Glomerular endothelial cell (primary cell): ENCODE measurements at regions not wholly inside any gene's neighbourhood (a gene's known extent, or its start where the extent isn't known, plus 50 kb on each side); places are given as distances from the start of the nearest gene placed in this dataset.

ENCODE experiments used
- DNase-seq: peaks from one replicate; pipeline ENCODE4 v3.0.0-alpha.2; 2011; ENCODE audit warnings: low read depth, low spot score; ENCODE audit errors: extremely low read depth

DNA sequence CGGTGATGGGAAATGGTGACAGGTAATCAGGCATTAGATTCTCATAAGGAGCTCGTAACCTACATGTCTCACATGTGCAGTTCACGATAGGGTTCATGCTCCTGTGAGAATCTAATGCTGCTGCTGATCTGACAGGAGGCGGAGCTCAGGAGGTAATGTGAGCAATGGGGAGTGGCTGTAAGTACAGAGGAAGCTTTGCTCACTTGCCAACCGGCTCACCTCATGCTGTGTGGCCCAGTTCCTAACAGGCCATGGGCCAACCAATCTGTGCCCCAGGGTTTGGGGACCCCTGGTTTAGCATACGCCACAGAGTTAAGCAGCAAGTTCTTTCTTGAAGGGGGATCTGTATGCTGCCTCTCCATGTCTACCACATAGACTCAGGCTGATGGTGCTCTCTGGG lies 133.1 kb downstream of the IQUB start:
- DNase-seq, result no peak

DNA sequence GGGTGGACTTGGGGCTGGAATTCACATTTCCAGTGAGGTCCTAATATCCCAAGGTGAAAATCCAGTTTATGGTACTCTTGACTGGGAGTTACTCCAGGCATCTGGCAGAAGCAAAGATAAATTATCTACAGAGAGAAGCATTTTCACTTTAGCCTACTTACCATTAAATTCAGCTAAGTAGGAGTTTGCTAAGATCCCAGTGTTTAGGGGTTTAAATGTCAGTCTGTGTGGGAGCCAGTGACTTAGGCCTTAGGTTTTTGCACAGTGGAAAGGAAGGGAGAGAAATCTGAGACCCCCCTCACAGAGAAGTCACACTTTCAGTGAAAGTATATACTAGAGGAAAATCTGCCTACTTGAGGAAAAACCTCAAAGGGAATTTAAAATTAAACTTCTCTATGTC lies 134.2 kb downstream of the IQUB start:
- no peak for DNase-seq

DNA sequence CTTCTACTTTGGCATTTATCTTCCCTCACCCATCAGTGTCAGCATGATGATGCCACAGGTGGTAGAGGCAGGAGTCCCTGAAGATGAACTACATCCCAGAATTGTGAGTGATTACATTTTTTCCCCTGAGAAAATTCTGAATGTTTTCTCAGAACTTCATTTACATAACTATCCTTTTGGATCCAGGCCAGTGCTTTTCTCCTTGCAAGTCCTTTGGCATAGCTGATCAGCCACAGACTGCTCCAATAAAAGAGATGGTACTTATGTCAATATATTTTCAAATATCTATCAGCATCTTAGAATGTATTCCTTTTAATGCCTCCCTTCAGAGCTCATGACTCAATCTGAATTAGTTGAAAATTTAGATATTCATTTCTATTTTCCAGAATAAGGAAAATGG lies 135.5 kb downstream of the IQUB start:
- no peak for DNase-seq

DNA sequence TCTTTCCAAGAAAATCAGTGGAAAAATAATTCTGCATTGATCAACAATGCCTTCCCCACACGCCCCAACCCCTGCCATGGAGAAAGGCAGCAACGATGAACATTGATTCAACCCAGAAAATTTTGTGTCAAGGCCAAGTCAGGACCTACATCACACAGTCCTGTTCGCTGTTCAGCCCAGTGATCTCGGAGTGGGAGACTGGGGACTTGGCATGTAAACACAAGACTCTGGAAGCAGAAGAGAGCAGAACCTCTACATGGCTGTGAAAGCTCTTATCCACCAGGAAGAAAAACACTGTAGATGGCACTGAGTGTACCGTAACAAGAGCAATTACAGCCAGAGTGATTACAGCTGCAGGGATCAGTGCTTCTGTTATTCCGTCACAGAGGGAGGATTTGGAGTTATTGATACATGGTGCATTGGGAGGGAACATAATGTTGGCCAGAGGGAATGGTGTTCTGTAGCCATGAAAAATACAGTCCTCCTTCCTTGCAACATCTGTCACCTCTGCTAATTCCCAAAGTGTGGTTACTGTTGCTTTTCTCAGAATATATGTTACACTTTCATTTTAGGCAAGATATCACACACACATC lies 136.6 kb downstream of the IQUB start:
- no peak for DNase-seq

DNA sequence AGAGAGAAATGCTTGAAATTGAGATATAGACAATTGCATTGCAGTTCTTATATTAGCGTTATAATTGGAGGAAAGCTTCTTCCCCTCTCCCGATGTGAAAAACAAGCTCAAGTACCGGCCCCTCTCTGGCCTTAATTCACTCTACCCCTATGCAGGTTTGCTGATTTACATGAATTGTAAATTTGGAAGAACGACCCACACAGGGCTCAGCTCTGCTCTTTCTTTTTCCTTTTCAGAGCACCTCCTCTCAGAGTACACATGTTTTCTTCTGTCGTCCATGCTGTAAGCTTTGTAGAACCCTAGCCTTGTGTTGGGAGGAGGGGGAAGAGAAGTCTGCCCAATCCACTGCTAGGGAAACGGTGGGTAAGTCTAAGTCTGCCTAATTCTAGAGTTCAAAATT lies 140.8 kb downstream of the IQUB start:
- DNase-seq, result no peak

DNA sequence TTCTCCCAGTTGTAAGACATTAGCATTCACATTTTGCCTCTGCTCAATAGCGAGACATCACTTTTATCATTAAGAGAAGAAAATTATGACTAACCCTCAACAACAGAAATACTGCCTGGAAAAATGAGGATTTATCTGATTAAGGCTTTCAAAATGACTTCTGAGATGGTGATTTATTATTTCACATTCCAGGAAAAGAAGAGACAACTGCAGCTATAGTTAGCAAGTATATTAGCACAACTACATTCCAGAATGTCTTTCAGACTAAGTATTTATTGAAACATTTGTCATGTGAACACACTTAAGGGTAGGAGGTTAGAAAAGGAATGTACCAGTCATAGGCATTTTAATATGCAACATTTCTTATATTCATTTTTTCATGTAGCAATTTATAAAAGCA lies 162.0 kb downstream of the IQUB start:
- no peak for DNase-seq

DNA sequence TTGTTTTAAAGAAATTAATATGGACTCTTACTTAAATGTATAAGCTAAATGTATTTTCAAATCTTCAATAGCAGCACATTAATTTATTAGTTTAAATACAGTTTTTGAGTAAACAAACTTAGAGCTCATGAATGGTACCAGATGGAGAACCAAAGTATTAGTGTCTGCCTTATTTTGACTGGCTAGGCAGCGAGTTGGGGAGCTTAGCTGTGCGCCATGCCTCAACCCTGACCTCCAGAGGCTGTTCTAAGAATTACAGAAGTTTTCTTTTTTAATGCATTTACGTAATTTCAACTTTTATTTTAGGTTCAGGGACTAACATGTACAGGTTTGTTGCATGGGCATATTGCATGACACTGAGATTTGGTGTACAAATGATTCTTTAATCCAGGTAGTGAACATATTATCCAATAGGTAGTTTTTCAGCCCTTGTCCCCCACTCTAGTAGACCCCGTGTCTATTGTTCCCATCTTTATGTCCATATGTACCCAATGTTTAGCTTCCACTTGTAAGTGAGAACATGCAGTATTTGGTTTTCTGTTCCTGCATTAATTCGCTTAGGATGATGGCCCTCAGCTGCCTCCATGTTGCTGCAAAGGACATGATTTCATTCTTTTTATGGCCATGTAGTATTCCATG lies 166.8 kb downstream of the IQUB start:
- peak; percentile 7 for DNase-seq

DNA sequence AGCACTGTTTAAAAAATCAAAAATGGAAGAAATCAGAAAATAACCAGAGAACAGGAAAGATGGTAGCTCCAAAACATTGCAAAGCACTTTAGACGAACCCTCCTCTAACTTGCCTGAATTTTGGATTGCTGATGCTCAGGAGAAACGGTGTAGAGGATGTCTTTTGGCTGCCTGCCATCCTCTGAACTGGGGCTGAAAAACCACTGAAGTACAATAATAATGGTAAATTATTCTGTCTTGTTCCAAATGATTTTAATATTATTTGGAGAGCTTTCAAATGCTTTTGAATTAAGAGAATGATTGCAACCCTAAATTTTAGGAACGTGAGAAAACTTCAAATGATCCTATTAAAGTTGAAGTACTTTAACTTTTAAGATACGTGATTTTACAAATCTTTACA lies 167.3 kb upstream of the SLC13A1 start:
- DNase-seq, result no peak

DNA sequence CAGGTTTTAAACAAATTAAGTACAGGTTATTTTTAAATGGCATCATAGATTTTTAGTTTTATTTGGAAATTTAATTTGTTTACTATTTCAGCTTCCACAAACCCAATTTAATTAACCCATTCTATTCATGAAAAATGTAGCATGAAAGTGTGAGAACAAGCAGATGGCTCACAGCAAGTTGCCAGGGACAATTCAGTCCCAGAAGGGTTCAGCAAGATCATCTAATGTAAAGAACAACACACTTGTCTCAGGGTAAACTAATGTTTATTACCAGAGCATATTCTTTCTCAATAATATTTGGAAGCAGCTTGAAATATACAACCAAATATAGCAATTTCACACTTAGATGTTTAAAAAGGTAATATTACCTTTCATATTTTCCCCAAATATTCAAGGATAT lies 166.9 kb upstream of the SLC13A1 start:
- DNase-seq, result no peak

DNA sequence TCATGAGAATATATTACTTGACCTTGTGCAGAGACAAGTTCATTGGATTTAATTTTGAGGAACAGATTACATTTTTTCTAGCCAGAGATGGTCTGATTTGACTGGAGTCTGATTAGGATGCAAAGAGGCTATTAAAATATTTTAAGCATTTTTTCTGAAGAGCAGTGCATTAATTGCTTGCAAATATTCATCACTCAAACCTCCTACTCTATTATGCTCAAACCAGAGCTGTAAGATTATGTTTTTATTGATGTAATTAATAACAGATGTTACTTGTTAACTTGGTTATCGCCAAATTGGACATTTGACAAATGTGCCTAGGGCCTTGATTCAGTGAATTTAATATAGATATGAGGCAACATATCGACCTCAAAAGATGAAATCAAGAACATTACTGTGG lies 160.9 kb upstream of the SLC13A1 start:
- no peak for DNase-seq

DNA sequence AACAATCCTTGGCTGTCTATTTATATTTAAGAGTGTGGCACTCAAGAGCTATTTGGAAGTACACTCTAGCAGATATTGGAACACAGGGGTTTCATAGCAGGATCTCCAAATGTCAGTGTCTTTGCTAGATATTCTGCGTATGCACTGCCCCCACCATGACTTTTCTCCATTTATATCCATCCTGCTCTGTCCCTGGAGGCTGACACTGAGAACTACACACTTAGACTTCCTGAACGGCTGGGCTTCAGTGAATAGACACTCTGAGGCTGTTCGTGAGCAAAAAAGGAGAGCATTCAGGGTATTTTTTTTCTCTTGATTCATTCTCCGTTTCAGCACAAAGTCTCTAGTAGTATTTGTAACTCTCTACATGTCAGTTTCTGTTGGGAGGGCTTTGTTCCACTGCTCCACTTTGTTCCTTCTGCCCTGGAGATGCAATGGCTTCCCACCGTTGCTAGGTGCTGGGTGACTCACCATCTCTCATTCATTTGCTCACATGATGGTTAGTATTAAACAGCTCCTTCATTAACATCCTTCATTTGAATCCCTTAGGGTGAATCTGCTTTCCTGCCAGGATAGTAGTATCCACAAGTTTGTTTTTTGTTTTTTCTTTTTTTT lies 155.9 kb upstream of the SLC13A1 start:
- DNase-seq, result no peak

DNA sequence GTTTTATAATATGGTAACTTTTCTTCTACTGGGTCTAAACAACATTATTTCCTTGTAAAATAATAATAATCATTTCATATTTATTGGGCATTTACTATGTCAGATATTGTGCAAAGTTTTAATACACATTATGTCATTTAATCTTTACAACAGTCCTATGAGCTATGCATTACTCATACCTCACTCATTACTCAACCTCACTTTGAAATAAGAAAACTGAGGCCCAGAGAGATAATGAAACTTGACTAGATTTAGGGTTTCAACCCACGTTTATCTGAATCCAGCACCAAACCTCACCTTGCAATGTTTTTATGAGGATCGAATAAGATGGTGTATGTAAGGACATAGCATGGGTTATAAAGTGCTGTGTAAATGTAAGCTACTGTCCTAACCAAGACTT lies 153.2 kb upstream of the SLC13A1 start:
- no peak for DNase-seq

DNA sequence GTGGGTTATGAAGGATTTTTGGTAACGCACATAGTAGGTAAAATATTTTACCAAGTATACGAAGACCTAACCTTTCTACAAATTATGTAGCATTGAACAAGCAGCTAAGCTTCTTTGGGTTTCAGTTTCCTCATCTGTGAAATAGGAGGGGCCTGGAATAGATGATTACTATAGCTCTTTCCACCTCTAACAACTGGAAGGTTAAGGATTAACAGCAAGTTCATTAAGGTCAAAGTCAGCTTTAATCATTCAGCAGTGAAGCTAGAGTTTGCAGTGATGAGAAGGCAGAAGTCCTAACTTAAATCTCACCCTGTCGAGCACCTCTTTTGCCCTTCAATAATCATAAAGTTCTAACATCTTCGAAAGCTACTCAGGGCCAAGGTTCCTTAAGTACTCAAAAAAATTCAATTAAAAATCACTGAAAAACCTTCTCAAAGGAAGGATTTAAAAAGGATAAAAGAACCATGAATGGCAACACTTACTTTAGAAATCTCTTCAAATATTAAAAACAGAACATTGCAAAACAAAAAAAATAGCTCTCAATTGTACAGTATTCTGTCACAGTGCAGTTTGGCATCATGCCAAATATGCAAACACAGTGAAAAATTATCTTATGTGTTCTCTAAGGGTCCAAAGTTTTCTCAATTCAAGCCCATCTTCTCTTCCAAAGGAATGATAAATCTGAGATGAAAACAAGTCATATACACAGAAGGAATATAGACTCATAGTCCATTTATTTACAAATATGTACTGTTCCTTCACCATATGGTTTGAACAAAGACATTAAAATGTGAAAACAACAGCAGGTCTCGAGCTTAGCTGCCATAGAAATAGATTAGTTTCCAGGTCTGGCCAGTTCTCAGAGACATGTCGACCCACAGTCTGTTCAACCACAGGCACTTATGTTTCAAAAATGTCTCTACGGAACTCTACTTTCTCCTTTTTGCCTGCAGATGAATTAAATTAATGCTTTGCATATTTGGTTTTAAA lies 152.0 kb upstream of the SLC13A1 start:
- DNase-seq, result no peak

DNA sequence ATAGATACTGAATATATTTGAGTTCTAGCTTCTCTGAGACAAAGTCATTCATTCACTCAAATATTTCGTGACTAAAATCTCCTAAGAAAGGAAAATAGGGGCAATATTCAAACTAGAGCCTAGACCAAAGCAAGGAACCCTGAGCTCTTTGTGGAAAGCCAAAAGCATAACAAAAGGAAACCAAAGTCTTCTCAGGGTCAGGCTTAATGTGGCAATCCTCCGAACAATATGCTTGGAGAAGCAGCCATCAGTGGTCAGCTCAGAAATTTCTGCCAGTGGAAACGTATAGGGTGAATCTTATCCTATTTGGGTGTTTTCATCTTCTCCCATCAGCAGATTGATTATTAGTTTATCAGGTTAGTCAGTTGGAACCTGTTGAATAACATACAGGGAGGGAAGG lies 151.3 kb upstream of the SLC13A1 start:
- DNase-seq, result no peak

DNA sequence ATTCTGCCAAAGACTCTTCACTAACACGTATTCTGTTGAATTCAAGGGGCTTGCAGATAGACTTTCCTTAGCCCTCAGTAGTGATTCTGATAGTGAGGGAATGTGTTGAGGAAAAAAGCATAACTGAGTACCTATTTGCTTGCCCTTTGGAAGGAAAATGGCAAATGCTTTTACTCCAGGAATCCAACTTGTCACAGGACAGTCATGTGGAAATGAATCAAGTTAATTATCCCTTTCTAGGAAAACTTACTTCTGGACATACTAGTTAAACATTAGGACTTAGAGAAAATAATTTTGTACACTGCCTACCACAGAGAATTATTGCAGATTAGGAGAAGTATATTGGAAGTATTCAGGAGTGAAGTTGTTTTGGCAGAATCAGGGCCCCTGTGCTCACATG lies 148.9 kb upstream of the SLC13A1 start:
- no peak for DNase-seq

DNA sequence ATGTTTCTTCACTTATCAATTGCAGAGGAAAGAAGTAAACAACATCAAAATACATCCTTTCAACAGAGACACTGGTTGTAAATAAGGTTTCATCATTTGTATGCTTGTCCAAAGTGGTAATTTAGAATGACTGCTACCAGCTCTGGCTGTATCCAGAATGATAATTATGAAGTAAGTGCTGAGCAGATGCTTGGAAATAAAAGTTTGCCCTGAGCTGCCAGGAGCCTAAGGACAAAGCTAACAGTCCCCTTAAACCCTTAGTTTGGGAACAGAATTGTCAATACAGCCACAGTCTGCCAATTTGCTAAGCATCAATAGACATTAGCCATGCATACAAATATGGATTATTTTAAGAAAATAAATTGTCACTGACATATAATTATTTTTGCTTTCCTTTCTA lies 147.0 kb upstream of the SLC13A1 start:
- no peak for DNase-seq

DNA sequence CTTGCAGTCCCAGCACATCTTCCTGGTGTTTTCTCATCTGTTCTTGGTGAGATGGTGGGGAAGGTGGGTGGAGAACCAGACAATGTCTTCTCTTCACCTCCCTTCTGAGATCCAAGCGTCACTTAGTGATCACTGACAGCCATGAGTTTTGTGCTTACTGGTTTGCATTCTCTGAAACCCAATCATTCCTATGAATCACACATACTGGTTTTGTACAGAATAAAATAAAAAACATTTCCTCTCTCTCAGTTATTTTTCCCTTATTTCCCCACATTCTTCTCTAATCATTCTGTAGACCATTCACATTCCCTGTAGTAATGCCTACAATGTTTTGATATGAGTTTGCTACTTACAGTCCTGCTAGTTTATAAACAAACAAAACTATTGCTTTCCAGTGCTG lies 143.8 kb upstream of the SLC13A1 start:
- no peak for DNase-seq

DNA sequence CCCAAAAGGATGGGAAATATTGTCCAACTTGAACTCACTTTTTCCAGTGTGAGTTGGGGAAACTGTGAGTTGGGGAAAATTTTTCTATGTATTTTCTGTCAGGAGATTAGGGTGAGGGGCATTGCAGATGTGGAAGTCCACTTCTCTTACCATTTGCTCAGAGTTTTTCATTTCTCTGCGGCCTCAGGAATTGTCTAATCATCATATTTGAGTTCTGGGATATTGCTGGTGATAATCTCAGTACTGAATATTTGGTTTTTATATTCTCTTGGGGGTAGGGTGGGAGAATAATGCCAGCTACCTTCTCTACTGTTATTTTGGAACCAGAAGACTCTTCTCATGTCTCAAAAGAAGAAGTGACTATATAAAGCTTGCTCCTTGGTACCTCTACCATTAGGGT lies 141.3 kb upstream of the SLC13A1 start:
- DNase-seq, result no peak

DNA sequence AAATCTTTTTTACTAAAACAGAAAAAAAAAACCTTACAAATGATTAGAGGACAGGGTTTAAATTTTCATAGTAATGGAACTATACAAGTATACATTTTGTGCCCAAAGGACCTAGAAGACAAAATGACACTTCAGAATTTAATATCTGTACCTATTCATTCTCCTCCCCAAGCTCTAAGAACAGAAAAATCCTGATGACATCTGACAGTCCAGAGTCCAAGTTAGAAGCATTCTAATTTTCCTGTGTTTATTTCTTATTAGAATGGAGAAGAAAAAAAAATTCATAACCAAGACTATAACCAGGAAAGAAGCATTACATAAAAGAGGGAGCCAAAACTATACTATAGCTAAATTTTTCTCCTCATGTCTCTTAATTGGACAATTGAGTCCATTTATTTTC lies 138.9 kb upstream of the SLC13A1 start:
- DNase-seq, result no peak

DNA sequence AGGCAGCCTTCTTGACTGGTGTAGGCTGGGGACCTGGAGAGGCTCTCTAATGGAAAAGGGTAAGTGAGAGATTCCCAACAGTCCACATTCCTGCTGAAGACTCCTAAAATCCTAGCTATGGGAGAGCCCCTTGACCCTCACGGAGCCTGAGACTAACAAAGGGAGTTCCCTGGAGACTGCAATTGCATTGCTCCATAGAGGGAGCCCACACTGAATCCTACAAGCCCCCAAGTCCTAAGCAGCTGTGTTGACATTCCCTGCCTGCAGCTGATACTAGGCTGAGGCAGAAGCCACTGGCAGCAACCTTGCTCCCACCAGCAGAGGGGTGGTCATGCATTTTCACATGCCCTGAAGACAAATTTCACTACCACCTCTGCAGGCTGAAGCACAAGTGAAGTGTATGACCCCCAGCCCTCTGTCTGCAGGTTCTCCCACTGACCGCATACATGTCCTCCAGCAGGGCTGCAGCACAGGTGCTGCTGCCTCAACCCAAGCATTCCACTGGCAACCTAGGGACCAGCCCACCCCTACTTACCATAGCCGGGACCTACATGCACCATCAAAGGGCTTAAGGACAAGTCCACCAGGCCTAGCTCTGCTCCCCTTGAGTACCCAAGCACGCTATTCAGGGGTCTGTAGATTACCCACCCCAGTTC lies 130.3 kb upstream of the SLC13A1 start:
- no peak for DNase-seq

DNA sequence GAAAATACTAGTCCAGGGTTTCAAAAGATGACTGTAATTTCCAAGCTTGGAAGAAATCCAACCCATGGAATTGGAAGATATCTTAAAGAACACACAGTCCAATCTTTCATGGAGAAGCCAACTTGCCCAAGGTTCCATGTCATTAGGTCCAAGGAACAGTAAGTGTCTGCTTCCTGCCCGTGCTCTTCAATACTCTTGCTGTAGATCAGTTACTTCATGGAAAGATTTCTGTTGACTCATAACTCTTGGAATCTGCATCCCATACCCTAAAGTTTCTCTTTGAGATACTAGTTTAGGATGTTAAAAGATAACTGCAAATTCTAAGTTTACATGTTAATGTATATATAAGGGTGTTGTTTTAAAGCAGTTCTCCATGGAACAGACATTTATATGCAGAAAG lies 127.9 kb upstream of the SLC13A1 start:
- DNase-seq, result no peak
